Omental fat pad (tissue), 3 donors: ENCODE measurements at regions not wholly inside any gene's neighbourhood (a gene's known extent, or its start where the extent isn't known, plus 50 kb on each side); places are given as distances from the start of the nearest gene placed in this dataset.

Experiments used
- ATAC-seq: fragments of 150-250 bp; one replicate; pipeline ENCODE4 v1.9.1; 2016; ENCODE audit warnings: mild to moderate bottlenecking, moderate library complexity; ENCODE audit not compliant: low FRiP score
- DNase-seq: peaks from one replicate; pipeline ENCODE4 v3.0.0-alpha.2; 2019; ENCODE audit warnings: low spot score
- CTCF ChIP-seq, 3 donors: fragments of 450-650 bp; IDR thresholded peaks; one replicate each; pipeline ENCODE4 v1.5.1; 2016 to 2017; ENCODE audit warnings: antibody characterized with exemption in 3 of 3, mild to moderate bottlenecking in 3 of 3, moderate library complexity in 2 of 3

GRCh38 chr3:76044601-76045600 is 259.6 kb upstream of the ZNF717 start:
- no peak for DNase-seq
- ATAC-seq = no peak
- TF ChIP-seq CTCF (IDR thresholded peaks at IDR 0.05) = no peak

- no peak for TF ChIP-seq CTCF (IDR thresholded peaks at IDR 0.05)
- ATAC-seq = no peak
- DNase-seq = no peak
Observed at GRCh38 chr3:76047368-76047767, 262.0 kb upstream of the ZNF717 start.

- no peak for TF ChIP-seq CTCF (IDR thresholded peaks at IDR 0.05)
- no peak for ATAC-seq
- DNase-seq = no peak
Observed at GRCh38 chr3:76049776-76050175, 264.4 kb upstream of the ZNF717 start.

- no peak for TF ChIP-seq CTCF (IDR thresholded peaks at IDR 0.05)
- ATAC-seq = no peak
- no peak for DNase-seq
Observed at GRCh38 chr3:76051145-76051544, 265.8 kb upstream of the ZNF717 start.

GRCh38 chr3:76054404-76054803 is 269.1 kb upstream of the ZNF717 start:
- TF ChIP-seq CTCF (IDR thresholded peaks at IDR 0.05) = no peak

GRCh38 chr3:76061654-76062053 is 276.3 kb upstream of the ZNF717 start:
- no peak for TF ChIP-seq CTCF (IDR thresholded peaks at IDR 0.05)
- ATAC-seq (no peak), DNase-seq (no peak)

More at GRCh38 chr3:76054404-76054803, 269.1 kb upstream of the ZNF717 start:
- DNase-seq (no peak), ATAC-seq (no peak)

- no peak for TF ChIP-seq CTCF (IDR thresholded peaks at IDR 0.05)
- DNase-seq = no peak
- no peak for ATAC-seq
Observed at GRCh38 chr3:76063019-76063418, 277.7 kb upstream of the ZNF717 start.
